Mesenchymal stem cell (in vitro differentiated cells and primary cell): ENCODE measurements at regions not wholly inside any gene's neighbourhood (a gene's known extent, or its start where the extent isn't known, plus 50 kb on each side); places are given as distances from the start of the nearest gene placed in this dataset.
A peak's percentile ranks its signal among the peaks of the same experiment; 100 is the strongest.

Experiments
- DNase-seq: peaks from one replicate; pipeline ENCODE4 v3.0.0-alpha.2; 2013
- H2AFZ ChIP-seq: one replicate; pipeline ENCODE4 v1.6.1; 2013; ENCODE audit warnings: low read depth, mild to moderate bottlenecking, control low read depth, inconsistent platforms, low read length, moderate library complexity
- H2AK5ac ChIP-seq: 2 replicates; pipeline ENCODE4 v1.6.1; 2013; ENCODE audit warnings: low read length, moderate library complexity, mild to moderate bottlenecking, inconsistent platforms; ENCODE audit not compliant: severe bottlenecking
- H2BK120ac ChIP-seq: one replicate; pipeline ENCODE4 v1.6.1; 2013; ENCODE audit warnings: low read depth, mild to moderate bottlenecking, inconsistent platforms, low read length, moderate library complexity
- H2BK12ac ChIP-seq, 2 experiments: one replicate each; pipeline ENCODE4 v1.6.1; 2013; ENCODE audit warnings: inconsistent platforms in 2 of 2, low read length in 2 of 2, mild to moderate bottlenecking in 2 of 2, moderate library complexity in 2 of 2, control low read depth in 1 of 2
- H2BK15ac ChIP-seq: one replicate; pipeline ENCODE4 v1.6.1; 2013; ENCODE audit warnings: mild to moderate bottlenecking, low read depth, inconsistent platforms; ENCODE audit not compliant: poor library complexity, severe bottlenecking
- H2BK5ac ChIP-seq: 2 replicates; pipeline ENCODE4 v1.6.1; 2013; ENCODE audit warnings: low read depth, mild to moderate bottlenecking, low read length, control low read depth, inconsistent platforms; ENCODE audit not compliant: poor library complexity, severe bottlenecking
- H3K14ac ChIP-seq, 2 experiments: one replicate each; pipeline ENCODE4 v1.6.1; 2013; ENCODE audit warnings: inconsistent platforms in 2 of 2, low read length in 2 of 2, control low read depth in 1 of 2, mild to moderate bottlenecking in 1 of 2, moderate library complexity in 1 of 2
- H3K18ac ChIP-seq, 2 experiments: one replicate each; pipeline ENCODE4 v1.6.1; 2013; ENCODE audit warnings: inconsistent platforms in 2 of 2, low read length in 2 of 2, control low read depth in 1 of 2, low read depth in 1 of 2, mild to moderate bottlenecking in 1 of 2
- H3K23ac ChIP-seq, 2 experiments: one replicate each; pipeline ENCODE4 v1.6.1; 2013; ENCODE audit warnings: inconsistent platforms in 2 of 2, low read length in 2 of 2, mild to moderate bottlenecking in 2 of 2, moderate library complexity in 2 of 2, control low read depth in 1 of 2
- H3K27ac ChIP-seq: 2 replicates; pipeline ENCODE4 v1.5.1; 2013; ENCODE audit warnings: mild to moderate bottlenecking, moderate library complexity, low read length, control low read depth, inconsistent platforms; ENCODE audit not compliant: poor library complexity, severe bottlenecking
- H3K27me3 ChIP-seq, 2 experiments: 2 replicates each; pipeline versions ENCODE4 v1.6.1 to v1.7.0; 2013; ENCODE audit warnings: low read length in 2 of 2, mild to moderate bottlenecking in 2 of 2, moderate library complexity in 2 of 2, control low read depth in 1 of 2, inconsistent platforms in 1 of 2; ENCODE audit not compliant: control insufficient read depth in 1 of 2, insufficient read depth in 1 of 2
- H3K36me3 ChIP-seq, 2 experiments: 2 replicates each; pipeline versions ENCODE4 v1.6.1 to v1.7.0; 2013; ENCODE audit warnings: low read length in 2 of 2, control low read depth in 1 of 2, inconsistent platforms in 1 of 2, low read depth in 1 of 2, mild to moderate bottlenecking in 1 of 2; ENCODE audit not compliant: insufficient read depth in 2 of 2, control insufficient read depth in 1 of 2
- H3K4ac ChIP-seq, 2 experiments: one replicate each; pipeline ENCODE4 v1.6.1; 2013; ENCODE audit warnings: inconsistent platforms in 2 of 2, low read length in 2 of 2, mild to moderate bottlenecking in 2 of 2, moderate library complexity in 2 of 2, control low read depth in 1 of 2, low read depth in 1 of 2
- H3K4me1 ChIP-seq: 2 replicates; pipeline ENCODE4 v1.6.1; 2013; ENCODE audit warnings: low read depth, low read length, control low read depth; ENCODE audit not compliant: control insufficient read depth, insufficient read depth
- H3K4me2 ChIP-seq: 2 replicates; pipeline ENCODE4 v1.6.1; 2013; ENCODE audit warnings: low read length, mild to moderate bottlenecking, inconsistent platforms; ENCODE audit not compliant: poor library complexity, severe bottlenecking
- H3K4me3 ChIP-seq, 2 experiments: 2 replicates each; pipeline versions ENCODE4 v1.5.1 to v1.7.0; 2013; ENCODE audit warnings: low read length in 2 of 2, mild to moderate bottlenecking in 2 of 2, control low read depth in 1 of 2, low read depth in 1 of 2; ENCODE audit not compliant: insufficient read depth in 1 of 2
- H3K79me1 ChIP-seq: replicated peaks from 2 replicates; pipeline ENCODE4 v1.6.1; 2013; ENCODE audit warnings: mild to moderate bottlenecking, control low read depth, low read length, inconsistent platforms; ENCODE audit not compliant: poor library complexity, severe bottlenecking
- H3K9ac ChIP-seq: 2 replicates; pipeline ENCODE4 v1.7.0; 2013; ENCODE audit warnings: mild to moderate bottlenecking, low read length, moderate library complexity
- H3K9me3 ChIP-seq: 2 replicates; pipeline ENCODE4 v1.7.0; 2013; ENCODE audit warnings: mild to moderate bottlenecking, low read length; ENCODE audit not compliant: control insufficient read depth
- H4K8ac ChIP-seq: one replicate; pipeline ENCODE4 v1.6.1; 2013; ENCODE audit warnings: inconsistent platforms, mild to moderate bottlenecking, low read length, moderate library complexity
- H4K91ac ChIP-seq: one replicate; pipeline ENCODE4 v1.6.1; 2013; ENCODE audit warnings: mild to moderate bottlenecking, low read length, inconsistent platforms
- WGBS: methylation state at CpG from one replicate; pipeline ENCODE4 v1.1.7; 2013; ENCODE audit warnings: mixed read lengths; 5-methylcytosine and 5-hydroxymethylcytosine counted together

GRCh38 chr1:29643838-29644440, 407.6 kb downstream of the PTPRU start:
- H3K4me2 ChIP-seq: no peak overlapping the region
- no peak overlapping the region for H2AK5ac ChIP-seq
- no peak overlapping the region for H2BK120ac ChIP-seq
- no peaks in the 10 kb centered on the region for H3K9me3 ChIP-seq
- H3K18ac ChIP-seq: no peak overlapping the region
- H3K4ac ChIP-seq: no peak overlapping the region
- no peak overlapping the region for H3K23ac ChIP-seq
- H3K36me3 ChIP-seq: no peaks in the 10 kb centered on the region
- H2AFZ ChIP-seq: no peak overlapping the region
- H2BK5ac ChIP-seq: no peak overlapping the region
- no peak overlapping the region for H3K4me3 ChIP-seq
- no peak overlapping the region for H4K91ac ChIP-seq
- 78% methylated on average over 1 of the region's 1 CpG for WGBS
- no peaks in the 10 kb centered on the region for H3K79me1 ChIP-seq
- no peak overlapping the region for H2BK15ac ChIP-seq
- peaks cover 13% of the 10 kb centered on the region for H3K4me1 ChIP-seq
- no peak overlapping the region for H2BK12ac ChIP-seq
- no peak overlapping the region for H3K27ac ChIP-seq
- no peak overlapping the region for H3K9ac ChIP-seq
- DNase-seq: no peak
- no peak overlapping the region for H4K8ac ChIP-seq
- peaks cover 0 to 19% of the 10 kb centered on the region in 2 experiments for H3K27me3 ChIP-seq
- H3K14ac ChIP-seq: no peak overlapping the region

- H3K14ac ChIP-seq: no peak overlapping the region
- no peak overlapping the region for H2AFZ ChIP-seq
- no peak overlapping the region for H4K91ac ChIP-seq
- H4K8ac ChIP-seq: no peak overlapping the region
- H3K4me1 ChIP-seq: peaks cover 13% of the 10 kb centered on the region
- H3K18ac ChIP-seq: no peak overlapping the region
- H3K79me1 ChIP-seq: no peaks in the 10 kb centered on the region
- 86% methylated on average over 4 of the region's 4 CpGs for WGBS
- H3K4me2 ChIP-seq: no peak overlapping the region
- H3K27ac ChIP-seq: no peak overlapping the region
- no peak overlapping the region for H2AK5ac ChIP-seq
- H3K36me3 ChIP-seq: no peaks in the 10 kb centered on the region
- H2BK12ac ChIP-seq: no peak overlapping the region
- no peak overlapping the region for H2BK5ac ChIP-seq
- peaks cover 0 to 19% of the 10 kb centered on the region in 2 experiments for H3K27me3 ChIP-seq
- H3K4ac ChIP-seq: no peak overlapping the region
- H3K4me3 ChIP-seq: no peak overlapping the region
- H2BK120ac ChIP-seq: no peak overlapping the region
- H3K9me3 ChIP-seq: no peaks in the 10 kb centered on the region
- no peak for DNase-seq
- H3K9ac ChIP-seq: no peak overlapping the region
- no peak overlapping the region for H2BK15ac ChIP-seq
- no peak overlapping the region for H3K23ac ChIP-seq
Observed at GRCh38 chr1:29643281-29643680, 407.0 kb downstream of the PTPRU start.

- no peak overlapping the region for H4K91ac ChIP-seq
- no peak overlapping the region for H3K18ac ChIP-seq
- H3K4ac ChIP-seq: no peak overlapping the region
- H3K14ac ChIP-seq: no peak overlapping the region
- H2AK5ac ChIP-seq: no peak overlapping the region
- H3K36me3 ChIP-seq: no peaks in the 10 kb centered on the region
- H3K4me1 ChIP-seq: peaks cover 13% of the 10 kb centered on the region
- no peak overlapping the region for H2AFZ ChIP-seq
- WGBS: 90% methylated on average over 5 of the region's 6 CpGs
- H3K4me2 ChIP-seq: no peak overlapping the region
- H3K9me3 ChIP-seq: no peaks in the 10 kb centered on the region
- H3K23ac ChIP-seq: no peak overlapping the region
- no peaks in the 10 kb centered on the region for H3K79me1 ChIP-seq
- H3K27ac ChIP-seq: no peak overlapping the region
- H2BK15ac ChIP-seq: no peak overlapping the region
- no peak overlapping the region for H3K4me3 ChIP-seq
- H3K9ac ChIP-seq: no peak overlapping the region
- H2BK12ac ChIP-seq: no peak overlapping the region
- H2BK5ac ChIP-seq: no peak overlapping the region
- no peak overlapping the region for H4K8ac ChIP-seq
- no peak for DNase-seq
- H3K27me3 ChIP-seq: peaks cover 0 to 19% of the 10 kb centered on the region in 2 experiments
- H2BK120ac ChIP-seq: no peak overlapping the region
Observed at GRCh38 chr1:29642519-29642918, 406.2 kb downstream of the PTPRU start.

- H2AFZ ChIP-seq: no peak overlapping the region
- no peak overlapping the region for H3K9ac ChIP-seq
- no peak overlapping the region for H2BK5ac ChIP-seq
- H3K36me3 ChIP-seq: no peaks in the 10 kb centered on the region
- DNase-seq: no peak
- H3K4me2 ChIP-seq: no peak overlapping the region
- no peak overlapping the region for H3K4ac ChIP-seq
- peaks cover 0 to 20% of the 10 kb centered on the region in 2 experiments for H3K27me3 ChIP-seq
- no peak overlapping the region for H4K91ac ChIP-seq
- no peak overlapping the region for H4K8ac ChIP-seq
- no peaks in the 10 kb centered on the region for H3K9me3 ChIP-seq
- H3K14ac ChIP-seq: no peak overlapping the region
- H2AK5ac ChIP-seq: peak overlapping the region; percentile 16
- H2BK15ac ChIP-seq: no peak overlapping the region
- H3K4me3 ChIP-seq: no peak overlapping the region
- no peak overlapping the region for H3K23ac ChIP-seq
- H3K4me1 ChIP-seq: peaks cover 13% of the 10 kb centered on the region
- no peak overlapping the region for H2BK120ac ChIP-seq
- H3K79me1 ChIP-seq: no peaks in the 10 kb centered on the region
- H3K27ac ChIP-seq: no peak overlapping the region
- no peak overlapping the region for H2BK12ac ChIP-seq
- no peak overlapping the region for H3K18ac ChIP-seq
- 68% methylated on average over 2 of the region's 3 CpGs for WGBS
Observed at GRCh38 chr1:29641921-29642320, 405.6 kb downstream of the PTPRU start.
